ENCODE measurements at regions not wholly inside any gene's neighbourhood (a gene's known extent, or its start where the extent isn't known, plus 50 kb on each side); places are given as distances from the start of the nearest gene placed in this dataset.

DNA sequence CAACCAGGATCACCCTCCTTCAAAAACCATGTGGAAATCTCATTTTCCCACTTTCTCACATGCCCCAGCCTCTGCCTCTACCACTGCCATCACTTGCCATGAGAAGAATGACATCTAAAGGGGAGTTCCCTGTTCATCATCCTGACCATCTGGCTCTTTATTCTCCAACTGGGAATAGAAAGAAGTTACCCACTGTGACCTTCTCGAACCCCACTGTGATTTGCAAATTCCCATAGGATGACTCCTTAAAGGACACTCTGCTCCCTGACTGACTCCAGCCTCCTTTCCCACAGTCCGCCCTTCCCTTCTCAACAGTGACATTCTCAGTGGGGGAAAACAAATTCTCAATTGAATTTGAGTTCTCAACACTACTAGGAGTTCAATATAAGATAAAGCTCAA, 440.5 kb downstream of the NR2F2 start:
- TF ChIP-seq EZH2 (IDR thresholded peaks at IDR 0.05; ENCODE audit: low read length, missing control alignments), result no peak
- TF ChIP-seq, protein P1, sequence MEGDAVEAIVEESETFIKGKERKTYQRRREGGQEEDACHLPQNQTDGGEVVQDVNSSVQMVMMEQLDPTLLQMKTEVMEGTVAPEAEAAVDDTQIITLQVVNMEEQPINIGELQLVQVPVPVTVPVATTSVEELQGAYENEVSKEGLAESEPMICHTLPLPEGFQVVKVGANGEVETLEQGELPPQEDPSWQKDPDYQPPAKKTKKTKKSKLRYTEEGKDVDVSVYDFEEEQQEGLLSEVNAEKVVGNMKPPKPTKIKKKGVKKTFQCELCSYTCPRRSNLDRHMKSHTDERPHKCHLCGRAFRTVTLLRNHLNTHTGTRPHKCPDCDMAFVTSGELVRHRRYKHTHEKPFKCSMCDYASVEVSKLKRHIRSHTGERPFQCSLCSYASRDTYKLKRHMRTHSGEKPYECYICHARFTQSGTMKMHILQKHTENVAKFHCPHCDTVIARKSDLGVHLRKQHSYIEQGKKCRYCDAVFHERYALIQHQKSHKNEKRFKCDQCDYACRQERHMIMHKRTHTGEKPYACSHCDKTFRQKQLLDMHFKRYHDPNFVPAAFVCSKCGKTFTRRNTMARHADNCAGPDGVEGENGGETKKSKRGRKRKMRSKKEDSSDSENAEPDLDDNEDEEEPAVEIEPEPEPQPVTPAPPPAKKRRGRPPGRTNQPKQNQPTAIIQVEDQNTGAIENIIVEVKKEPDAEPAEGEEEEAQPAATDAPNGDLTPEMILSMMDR (conservative IDR thresholded peaks at IDR 0.05 in 1 of 2, IDR thresholded peaks at IDR 0.05 in 1 of 2; ENCODE audit: low read depth in 1 of 2, low read length in 2 of 2), result no peak
- Histone ChIP-seq H3K4me1 (ENCODE audit: control insufficient read depth, extremely low read depth, insufficient read depth, low read length) (no peaks in the 10 kb centered on the region), H3K79me2 (ENCODE audit: control insufficient read depth, insufficient read depth, low read length) (no peaks in the 10 kb centered on the region), H4K20me1 (ENCODE audit: control insufficient read depth, extremely low read depth, insufficient read depth, low read length) (no peaks in the 10 kb centered on the region), H3K9me3 (ENCODE audit: control insufficient read depth, insufficient read depth, low read depth, low read length) (no peaks in the 10 kb centered on the region), H2AFZ (ENCODE audit: low read length) (no peak overlapping the region), H3K27me3 (ENCODE audit: control insufficient read depth, insufficient read depth, low read length) (no peaks in the 10 kb centered on the region), H3K27ac (ENCODE audit: insufficient read depth, low read length) (no peak overlapping the region), H3K9ac (ENCODE audit: insufficient read depth, low read length) (no peak overlapping the region), H3K4me3 (replicated peaks in 1 of 4; ENCODE audit: control extremely low read depth in 1 of 4, insufficient read depth in 1 of 4, low read depth in 3 of 4, low read length in 4 of 4) (no peak overlapping the region), H3K4me2 (ENCODE audit: extremely low read depth, insufficient read depth, low read length) (no peak overlapping the region), H3K36me3 (ENCODE audit: control insufficient read depth, insufficient read depth, low read length) (no peaks in the 10 kb centered on the region)
- DNase-seq (ENCODE audit: low read depth in 2 of 2), result no peak

DNA sequence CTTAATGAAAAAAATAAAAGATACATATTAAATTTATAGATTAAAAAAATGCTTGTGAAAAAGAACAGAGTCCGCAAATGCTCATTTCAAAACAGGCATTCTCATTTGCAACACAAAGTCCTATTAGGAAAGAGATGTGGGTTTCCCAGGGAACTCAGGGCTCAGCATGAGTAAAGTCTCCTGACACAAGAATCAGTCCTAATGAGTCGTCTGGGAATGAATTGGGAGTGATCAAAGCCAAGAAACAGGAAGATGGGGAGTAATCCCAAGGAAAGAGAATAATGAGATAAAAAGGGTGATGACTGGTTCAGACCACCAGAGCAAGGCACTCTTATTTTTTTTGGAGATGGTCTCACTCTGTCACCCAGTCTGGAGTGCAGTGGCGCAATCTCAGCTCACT, 443.7 kb downstream of the NR2F2 start:
- Histone ChIP-seq H3K79me2 (ENCODE audit: control insufficient read depth, insufficient read depth, low read length) (no peaks in the 10 kb centered on the region), H2AFZ (ENCODE audit: low read length) (no peak overlapping the region), H3K4me3 (replicated peaks in 1 of 4; ENCODE audit: control extremely low read depth in 1 of 4, insufficient read depth in 1 of 4, low read depth in 3 of 4, low read length in 4 of 4) (no peak overlapping the region), H3K9me3 (ENCODE audit: control insufficient read depth, insufficient read depth, low read depth, low read length) (no peaks in the 10 kb centered on the region), H4K20me1 (ENCODE audit: control insufficient read depth, extremely low read depth, insufficient read depth, low read length) (no peaks in the 10 kb centered on the region), H3K27me3 (ENCODE audit: control insufficient read depth, insufficient read depth, low read length) (no peaks in the 10 kb centered on the region), H3K4me1 (ENCODE audit: control insufficient read depth, extremely low read depth, insufficient read depth, low read length) (no peaks in the 10 kb centered on the region), H3K36me3 (ENCODE audit: control insufficient read depth, insufficient read depth, low read length) (no peaks in the 10 kb centered on the region), H3K9ac (ENCODE audit: insufficient read depth, low read length) (no peak overlapping the region), H3K4me2 (ENCODE audit: extremely low read depth, insufficient read depth, low read length) (no peak overlapping the region), H3K27ac (ENCODE audit: insufficient read depth, low read length) (no peak overlapping the region)
- DNase-seq (ENCODE audit: low read depth in 2 of 2), result no peak
- no peak for TF ChIP-seq EZH2 (IDR thresholded peaks at IDR 0.05; ENCODE audit: low read length, missing control alignments)
- TF ChIP-seq, protein P1 (conservative IDR thresholded peaks at IDR 0.05 in 1 of 2, IDR thresholded peaks at IDR 0.05 in 1 of 2; ENCODE audit: low read depth in 1 of 2, low read length in 2 of 2), result no peak

DNA sequence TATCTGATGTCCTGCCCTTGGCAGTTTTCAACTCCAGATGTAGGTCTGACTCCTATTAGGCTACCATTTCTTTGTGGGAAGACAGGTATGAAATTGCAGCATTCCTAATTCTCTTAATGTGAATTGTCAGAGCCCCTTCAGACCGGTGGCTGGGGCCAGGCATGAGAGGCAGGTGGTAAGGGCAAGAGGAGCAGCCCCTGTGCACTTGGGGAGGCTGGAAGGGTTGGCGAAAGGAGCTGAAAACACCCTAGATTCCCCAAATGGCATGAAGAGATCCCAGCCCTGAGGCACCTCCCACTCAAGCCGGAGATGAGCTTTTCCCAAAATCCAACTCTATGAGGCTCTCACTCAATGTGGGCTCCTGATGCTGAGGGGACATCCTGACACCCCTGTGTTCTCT, 453.2 kb downstream of the NR2F2 start:
- Histone ChIP-seq H3K27me3 (ENCODE audit: control insufficient read depth, insufficient read depth, low read length) (no peaks in the 10 kb centered on the region), H3K4me2 (ENCODE audit: extremely low read depth, insufficient read depth, low read length) (no peak overlapping the region), H4K20me1 (ENCODE audit: control insufficient read depth, extremely low read depth, insufficient read depth, low read length) (no peaks in the 10 kb centered on the region), H3K4me3 (replicated peaks in 1 of 4; ENCODE audit: control extremely low read depth in 1 of 4, insufficient read depth in 1 of 4, low read depth in 3 of 4, low read length in 4 of 4) (no peak overlapping the region), H3K27ac (ENCODE audit: insufficient read depth, low read length) (no peak overlapping the region), H3K4me1 (ENCODE audit: control insufficient read depth, extremely low read depth, insufficient read depth, low read length) (no peaks in the 10 kb centered on the region), H3K9me3 (ENCODE audit: control insufficient read depth, insufficient read depth, low read depth, low read length) (no peaks in the 10 kb centered on the region), H3K36me3 (ENCODE audit: control insufficient read depth, insufficient read depth, low read length) (no peaks in the 10 kb centered on the region), H2AFZ (ENCODE audit: low read length) (no peak overlapping the region), H3K9ac (ENCODE audit: insufficient read depth, low read length) (no peak overlapping the region), H3K79me2 (ENCODE audit: control insufficient read depth, insufficient read depth, low read length) (no peaks in the 10 kb centered on the region)
- no peak for TF ChIP-seq EZH2 (IDR thresholded peaks at IDR 0.05; ENCODE audit: low read length, missing control alignments)
- TF ChIP-seq, protein P1 (conservative IDR thresholded peaks at IDR 0.05 in 1 of 2, IDR thresholded peaks at IDR 0.05 in 1 of 2; ENCODE audit: low read depth in 1 of 2, low read length in 2 of 2), result no peak
- DNase-seq (ENCODE audit: low read depth in 2 of 2), result no peak

All from fibroblast of lung (primary cell).